Neural progenitor cell (in vitro differentiated cells): ENCODE measurements at regions not wholly inside any gene's neighbourhood (a gene's known extent, or its start where the extent isn't known, plus 50 kb on each side); places are given as distances from the start of the nearest gene placed in this dataset.

Experiments
- EZH2 ChIP-seq: fragments of 200-600 bp; sonication (generic); IDR thresholded peaks from 2 replicates; pipeline ENCODE4 v1.6.1; 2017; ENCODE audit warnings: antibody characterized with exemption, mild to moderate bottlenecking, moderate library complexity
- EZH2phosphoT487 ChIP-seq: fragments of 200-600 bp; sonication (generic); IDR thresholded peaks from 2 replicates; pipeline ENCODE4 v1.6.1; 2017; ENCODE audit warnings: antibody characterized with exemption
- TF ChIP-seq, protein P1 (sequence below): fragments of 200-600 bp; sonication (generic); IDR thresholded peaks from 2 replicates; pipeline ENCODE4 v1.5.1; 2017; ENCODE audit warnings: antibody characterized with exemption, mild to moderate bottlenecking

DNA sequence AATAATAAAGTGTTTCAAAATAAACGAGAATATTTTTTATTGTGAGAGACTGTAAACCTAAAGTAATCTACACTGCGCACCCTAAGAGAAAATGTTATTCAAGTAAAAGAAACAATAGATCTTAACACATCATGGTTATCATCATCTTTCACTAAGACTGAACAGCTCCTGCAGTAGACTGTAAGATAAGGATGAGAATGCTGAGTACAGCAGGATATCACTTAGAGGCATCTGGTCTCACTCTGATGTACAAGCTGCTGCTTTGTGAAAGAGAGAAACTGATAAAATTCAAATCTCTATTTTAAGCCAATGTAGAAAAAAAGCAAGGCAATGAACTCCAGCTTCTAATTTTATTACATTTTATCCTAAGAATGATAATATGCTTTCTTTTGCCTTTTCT lies 261.7 kb upstream of the HTR2A start:
- TF ChIP-seq, protein P1, sequence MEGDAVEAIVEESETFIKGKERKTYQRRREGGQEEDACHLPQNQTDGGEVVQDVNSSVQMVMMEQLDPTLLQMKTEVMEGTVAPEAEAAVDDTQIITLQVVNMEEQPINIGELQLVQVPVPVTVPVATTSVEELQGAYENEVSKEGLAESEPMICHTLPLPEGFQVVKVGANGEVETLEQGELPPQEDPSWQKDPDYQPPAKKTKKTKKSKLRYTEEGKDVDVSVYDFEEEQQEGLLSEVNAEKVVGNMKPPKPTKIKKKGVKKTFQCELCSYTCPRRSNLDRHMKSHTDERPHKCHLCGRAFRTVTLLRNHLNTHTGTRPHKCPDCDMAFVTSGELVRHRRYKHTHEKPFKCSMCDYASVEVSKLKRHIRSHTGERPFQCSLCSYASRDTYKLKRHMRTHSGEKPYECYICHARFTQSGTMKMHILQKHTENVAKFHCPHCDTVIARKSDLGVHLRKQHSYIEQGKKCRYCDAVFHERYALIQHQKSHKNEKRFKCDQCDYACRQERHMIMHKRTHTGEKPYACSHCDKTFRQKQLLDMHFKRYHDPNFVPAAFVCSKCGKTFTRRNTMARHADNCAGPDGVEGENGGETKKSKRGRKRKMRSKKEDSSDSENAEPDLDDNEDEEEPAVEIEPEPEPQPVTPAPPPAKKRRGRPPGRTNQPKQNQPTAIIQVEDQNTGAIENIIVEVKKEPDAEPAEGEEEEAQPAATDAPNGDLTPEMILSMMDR = no peak
- no peak for TF ChIP-seq EZH2
- TF ChIP-seq EZH2phosphoT487 = no peak
